ENCODE measurements at regions not wholly inside any gene's neighbourhood (a gene's known extent, or its start where the extent isn't known, plus 50 kb on each side); places are given as distances from the start of the nearest gene placed in this dataset.
"Not testable (repeated sequence)": the region's sequence is repeated elsewhere in the genome, so short reads cannot be mapped to it uniquely, and the experiment has no call there.

DNA sequence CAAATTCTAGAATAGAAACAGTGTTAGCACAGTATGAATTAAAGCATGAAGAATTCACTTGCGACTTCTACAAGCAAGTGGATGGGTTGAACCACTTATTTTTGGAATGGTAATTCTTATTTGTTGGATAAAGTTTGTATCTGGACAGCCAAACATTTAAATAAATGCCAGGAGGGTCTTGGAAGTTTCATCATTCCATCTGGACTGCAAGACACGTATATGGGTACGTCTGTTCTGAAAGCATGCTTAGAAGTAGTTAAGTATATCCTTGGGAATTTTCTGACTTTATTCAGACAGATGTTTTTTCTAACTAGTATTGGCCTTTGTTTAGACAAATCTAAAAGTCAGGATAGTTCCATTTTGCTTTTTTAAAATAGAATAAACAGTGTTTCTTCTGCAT lies 77.5 kb upstream of the CASK start:
- no peaks in the 10 kb centered on the region for H3K4me1 ChIP-seq (ENCODE audit: insufficient read depth, poor library complexity, severe bottlenecking)
- no peak for DNase-seq (ENCODE audit: low spot score)
- TF ChIP-seq, protein P1, sequence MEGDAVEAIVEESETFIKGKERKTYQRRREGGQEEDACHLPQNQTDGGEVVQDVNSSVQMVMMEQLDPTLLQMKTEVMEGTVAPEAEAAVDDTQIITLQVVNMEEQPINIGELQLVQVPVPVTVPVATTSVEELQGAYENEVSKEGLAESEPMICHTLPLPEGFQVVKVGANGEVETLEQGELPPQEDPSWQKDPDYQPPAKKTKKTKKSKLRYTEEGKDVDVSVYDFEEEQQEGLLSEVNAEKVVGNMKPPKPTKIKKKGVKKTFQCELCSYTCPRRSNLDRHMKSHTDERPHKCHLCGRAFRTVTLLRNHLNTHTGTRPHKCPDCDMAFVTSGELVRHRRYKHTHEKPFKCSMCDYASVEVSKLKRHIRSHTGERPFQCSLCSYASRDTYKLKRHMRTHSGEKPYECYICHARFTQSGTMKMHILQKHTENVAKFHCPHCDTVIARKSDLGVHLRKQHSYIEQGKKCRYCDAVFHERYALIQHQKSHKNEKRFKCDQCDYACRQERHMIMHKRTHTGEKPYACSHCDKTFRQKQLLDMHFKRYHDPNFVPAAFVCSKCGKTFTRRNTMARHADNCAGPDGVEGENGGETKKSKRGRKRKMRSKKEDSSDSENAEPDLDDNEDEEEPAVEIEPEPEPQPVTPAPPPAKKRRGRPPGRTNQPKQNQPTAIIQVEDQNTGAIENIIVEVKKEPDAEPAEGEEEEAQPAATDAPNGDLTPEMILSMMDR (IDR thresholded peaks at IDR 0.05; ENCODE audit: poor library complexity, severe bottlenecking), result no peak
- no peak overlapping the region for H3K27ac ChIP-seq (ENCODE audit: poor library complexity, severe bottlenecking)
- H3K27me3 ChIP-seq (ENCODE audit: insufficient read depth, poor library complexity, severe bottlenecking), result no peaks in the 10 kb centered on the region
- no peaks in the 10 kb centered on the region for H3K36me3 ChIP-seq (ENCODE audit: low read depth)
- H3K4me3 ChIP-seq (ENCODE audit: severe bottlenecking), result no peak overlapping the region
- ATAC-seq (ENCODE audit: low read depth), result no peak
- no peaks in the 10 kb centered on the region for H3K9me3 ChIP-seq (ENCODE audit: severe bottlenecking)

DNA sequence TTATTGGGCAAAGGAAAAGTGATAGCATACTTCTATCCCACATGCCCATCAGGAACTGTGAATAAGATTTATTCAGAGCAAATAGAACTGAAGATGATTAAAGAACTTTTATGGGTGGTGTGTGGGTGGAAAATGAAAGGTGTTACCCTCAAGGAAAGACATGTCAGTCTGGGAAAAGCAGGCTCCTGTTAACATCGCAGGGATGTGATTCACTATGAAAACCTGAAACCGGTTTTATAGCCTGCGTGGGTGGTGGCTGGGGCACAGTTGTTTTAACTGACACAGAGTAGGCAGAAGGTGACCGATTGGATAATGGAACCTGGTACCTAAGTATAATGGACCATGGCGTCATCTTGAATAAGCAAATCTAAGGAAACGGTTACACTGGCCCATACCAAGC lies 61.3 kb upstream of the CASK start:
- DNase-seq (ENCODE audit: low spot score) (no peak), ATAC-seq (ENCODE audit: low read depth) (peak; percentile 62)
- Histone ChIP-seq H3K36me3 (ENCODE audit: low read depth) (no peaks in the 10 kb centered on the region), H3K27me3 (ENCODE audit: insufficient read depth, poor library complexity, severe bottlenecking) (no peaks in the 10 kb centered on the region), H3K9me3 (ENCODE audit: severe bottlenecking) (no peaks in the 10 kb centered on the region), H3K4me1 (ENCODE audit: insufficient read depth, poor library complexity, severe bottlenecking) (no peaks in the 10 kb centered on the region), H3K27ac (ENCODE audit: poor library complexity, severe bottlenecking) (no peak overlapping the region), H3K4me3 (ENCODE audit: severe bottlenecking) (no peak overlapping the region)
- TF ChIP-seq, protein P1 (IDR thresholded peaks at IDR 0.05; ENCODE audit: poor library complexity, severe bottlenecking), result no peak

DNA sequence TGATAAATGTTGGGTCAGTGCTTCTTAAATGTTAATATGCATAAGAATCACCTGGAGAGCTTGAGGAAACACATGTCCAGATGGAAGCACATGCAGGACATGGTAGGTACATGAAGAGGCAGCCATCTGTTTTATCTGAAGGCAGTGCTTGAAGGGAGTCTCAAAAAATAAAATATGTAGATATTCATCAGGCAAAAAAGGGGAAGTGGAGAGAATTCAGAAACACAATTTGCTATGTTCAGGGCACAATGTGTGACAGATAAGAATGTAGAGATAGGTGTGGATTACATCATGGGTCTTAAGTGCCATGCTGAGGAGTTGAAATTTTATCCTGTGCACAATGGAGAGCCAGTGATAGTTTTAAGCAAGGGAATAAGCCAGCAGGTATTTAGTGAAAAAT lies 59.6 kb upstream of the CASK start:
- Histone ChIP-seq H3K36me3 (ENCODE audit: low read depth) (no peaks in the 10 kb centered on the region), H3K27ac (ENCODE audit: poor library complexity, severe bottlenecking) (no peak overlapping the region), H3K27me3 (ENCODE audit: insufficient read depth, poor library complexity, severe bottlenecking) (no peaks in the 10 kb centered on the region), H3K4me1 (ENCODE audit: insufficient read depth, poor library complexity, severe bottlenecking) (no peaks in the 10 kb centered on the region), H3K4me3 (ENCODE audit: severe bottlenecking) (no peak overlapping the region), H3K9me3 (ENCODE audit: severe bottlenecking) (no peaks in the 10 kb centered on the region)
- DNase-seq (ENCODE audit: low spot score) (no peak), ATAC-seq (ENCODE audit: low read depth) (no peak)
- TF ChIP-seq, protein P1 (IDR thresholded peaks at IDR 0.05; ENCODE audit: poor library complexity, severe bottlenecking), result no peak

DNA sequence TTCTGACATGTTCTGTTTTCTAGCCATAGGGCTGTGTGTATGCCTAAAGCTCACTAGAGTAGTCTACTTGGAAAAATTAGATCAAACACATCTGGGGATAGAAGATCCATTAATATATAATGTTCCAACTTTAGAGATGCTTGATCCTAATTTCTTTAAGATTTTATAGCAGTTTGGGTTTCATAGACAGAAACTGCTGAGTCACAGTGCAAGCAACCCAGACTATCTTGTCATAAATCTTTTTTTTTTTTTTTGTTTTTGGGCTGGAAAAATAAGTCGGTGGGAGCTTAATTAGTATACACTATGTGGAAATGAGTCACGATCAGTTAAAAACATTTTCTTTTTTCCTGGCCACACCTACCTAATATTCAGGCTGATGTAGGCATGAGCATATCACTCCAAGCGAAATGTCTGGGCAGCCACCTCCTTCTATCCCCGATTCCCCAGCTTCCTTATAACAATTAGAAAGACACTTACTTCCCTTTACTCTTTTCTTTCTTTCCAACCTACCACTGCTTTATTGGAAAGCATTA lies 58.2 kb upstream of the CASK start:
- H3K4me3 ChIP-seq (ENCODE audit: severe bottlenecking), result no peak overlapping the region
- DNase-seq (ENCODE audit: low spot score) (no peak), ATAC-seq (ENCODE audit: low read depth) (no peak)
- H3K36me3 ChIP-seq (ENCODE audit: low read depth), result no peaks in the 10 kb centered on the region
- H3K27ac ChIP-seq (ENCODE audit: poor library complexity, severe bottlenecking), result no peak overlapping the region
- no peaks in the 10 kb centered on the region for H3K27me3 ChIP-seq (ENCODE audit: insufficient read depth, poor library complexity, severe bottlenecking)
- no peaks in the 10 kb centered on the region for H3K9me3 ChIP-seq (ENCODE audit: severe bottlenecking)
- H3K4me1 ChIP-seq (ENCODE audit: insufficient read depth, poor library complexity, severe bottlenecking), result no peaks in the 10 kb centered on the region
- TF ChIP-seq, protein P1 (IDR thresholded peaks at IDR 0.05; ENCODE audit: poor library complexity, severe bottlenecking), result no peak

DNA sequence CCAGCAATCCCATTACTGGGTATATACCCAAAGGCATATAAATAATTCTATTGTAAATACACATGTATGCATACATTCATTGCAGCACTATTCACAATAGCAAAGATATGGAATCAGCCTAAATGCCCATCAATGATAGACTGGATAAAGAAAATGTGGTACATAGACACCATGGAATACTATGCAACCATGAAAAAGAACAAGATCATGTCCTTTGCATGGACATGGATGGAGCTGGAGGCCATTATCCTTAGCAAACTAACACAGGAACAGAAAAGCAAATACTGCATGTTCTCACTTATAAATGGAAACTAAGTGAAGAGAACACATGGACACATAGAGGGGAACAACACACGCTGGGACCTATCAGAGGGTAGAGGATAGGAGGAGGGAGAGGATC lies 51.3 kb upstream of the CASK start:
- not testable (repeated sequence) for H3K4me1 ChIP-seq (ENCODE audit: insufficient read depth, poor library complexity, severe bottlenecking); H3K4me3 ChIP-seq (ENCODE audit: severe bottlenecking); H3K9me3 ChIP-seq (ENCODE audit: severe bottlenecking); ATAC-seq (ENCODE audit: low read depth); H3K36me3 ChIP-seq (ENCODE audit: low read depth); H3K27ac ChIP-seq (ENCODE audit: poor library complexity, severe bottlenecking); DNase-seq (ENCODE audit: low spot score); H3K27me3 ChIP-seq (ENCODE audit: insufficient read depth, poor library complexity, severe bottlenecking)

All from RWPE2 (cell line).